Putamen (tissue), 1 donor: ENCODE measurements at regions not wholly inside any gene's neighbourhood (a gene's known extent, or its start where the extent isn't known, plus 50 kb on each side); places are given as distances from the start of the nearest gene placed in this dataset.
"Not testable (repeated sequence)": the region's sequence is repeated elsewhere in the genome, so short reads cannot be mapped to it uniquely, and the experiment has no call there.

Source experiments
- DNase-seq: peaks from one replicate; pipeline ENCODE4 v3.0.0-alpha.2; 2016; ENCODE audit warnings: low spot score

DNA sequence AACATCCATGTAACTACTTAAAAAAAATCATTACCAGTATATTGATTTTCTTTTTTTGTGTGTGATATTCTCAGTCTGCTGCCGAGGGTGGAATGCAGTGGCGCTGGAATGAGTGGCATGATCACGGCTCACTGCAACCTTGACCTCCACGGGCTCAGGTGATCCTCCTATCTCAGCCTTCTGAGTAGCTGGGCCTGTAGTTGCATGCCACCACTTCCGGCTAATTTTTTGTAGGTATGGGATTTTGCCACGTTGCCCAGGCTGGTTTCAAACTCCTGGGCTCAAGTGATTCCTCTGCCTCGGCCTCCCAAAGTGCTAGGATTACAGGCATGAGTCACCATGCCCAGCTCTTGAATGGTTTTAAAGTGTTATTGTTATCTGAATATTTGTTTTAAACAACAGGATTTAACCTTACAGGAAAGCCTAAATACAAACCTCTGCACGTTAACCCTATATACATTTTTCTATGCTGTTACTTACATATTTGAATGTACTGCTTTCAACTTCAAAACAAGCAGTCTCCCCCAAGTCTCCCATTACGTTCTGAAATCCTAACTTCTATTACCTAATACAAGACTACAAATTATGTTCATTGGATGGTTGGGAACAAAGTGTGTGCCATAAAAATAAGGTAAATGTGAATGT lies 61.7 kb downstream of the KPNA2 start:
- DNase-seq = no peak

DNA sequence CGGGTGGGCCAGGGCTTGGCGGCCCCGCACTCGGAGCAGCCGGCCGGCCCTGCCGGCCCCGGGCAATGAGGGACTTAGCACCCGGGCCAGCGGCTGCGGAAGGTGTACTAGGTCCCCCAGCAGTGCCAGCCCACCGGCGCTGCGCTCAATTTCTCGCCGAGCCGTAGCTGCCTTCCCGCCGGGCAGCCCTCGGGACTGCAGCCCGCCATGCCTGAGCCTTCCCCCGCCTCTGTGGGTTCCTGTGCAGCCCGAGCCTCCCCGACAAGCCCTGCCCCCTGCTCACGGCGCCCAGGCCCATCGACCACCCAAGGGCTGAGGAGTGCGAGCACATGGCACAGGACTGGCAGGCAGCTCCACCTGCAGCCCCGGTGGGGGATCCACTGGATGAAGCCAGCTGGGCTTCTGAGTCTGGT lies 63.8 kb downstream of the KPNA2 start:
- DNase-seq = not testable (repeated sequence)

DNA sequence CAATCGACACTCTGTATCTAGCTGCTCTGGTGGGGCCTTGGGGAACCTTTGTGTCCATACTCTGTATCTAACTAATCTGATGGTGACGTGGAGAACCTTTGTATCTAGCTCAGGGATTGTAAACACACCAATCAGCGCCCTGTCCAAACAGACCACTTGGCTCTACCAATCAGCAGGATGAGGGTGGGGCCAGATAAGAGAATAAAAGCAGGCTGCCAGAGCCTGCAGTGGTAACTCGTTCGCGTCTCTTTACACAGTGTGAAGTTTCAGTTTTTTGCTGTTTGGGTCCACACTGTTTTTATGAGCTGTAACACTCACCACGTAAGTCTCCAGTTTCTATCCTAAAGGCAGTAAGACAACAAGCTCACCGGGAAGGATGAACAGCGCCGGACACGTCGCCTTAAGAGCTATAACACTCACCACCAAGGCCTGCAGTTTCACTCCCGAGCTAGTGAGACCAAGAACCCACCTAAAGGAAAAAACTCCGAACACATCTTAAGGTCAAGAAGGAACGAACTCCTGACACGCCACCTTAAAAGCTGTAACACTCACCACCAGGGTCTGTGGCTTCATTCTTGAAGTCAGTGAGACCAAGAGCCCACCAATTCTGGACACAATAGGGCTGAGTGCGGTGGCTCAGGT lies 64.6 kb downstream of the KPNA2 start:
- no peak for DNase-seq

DNA sequence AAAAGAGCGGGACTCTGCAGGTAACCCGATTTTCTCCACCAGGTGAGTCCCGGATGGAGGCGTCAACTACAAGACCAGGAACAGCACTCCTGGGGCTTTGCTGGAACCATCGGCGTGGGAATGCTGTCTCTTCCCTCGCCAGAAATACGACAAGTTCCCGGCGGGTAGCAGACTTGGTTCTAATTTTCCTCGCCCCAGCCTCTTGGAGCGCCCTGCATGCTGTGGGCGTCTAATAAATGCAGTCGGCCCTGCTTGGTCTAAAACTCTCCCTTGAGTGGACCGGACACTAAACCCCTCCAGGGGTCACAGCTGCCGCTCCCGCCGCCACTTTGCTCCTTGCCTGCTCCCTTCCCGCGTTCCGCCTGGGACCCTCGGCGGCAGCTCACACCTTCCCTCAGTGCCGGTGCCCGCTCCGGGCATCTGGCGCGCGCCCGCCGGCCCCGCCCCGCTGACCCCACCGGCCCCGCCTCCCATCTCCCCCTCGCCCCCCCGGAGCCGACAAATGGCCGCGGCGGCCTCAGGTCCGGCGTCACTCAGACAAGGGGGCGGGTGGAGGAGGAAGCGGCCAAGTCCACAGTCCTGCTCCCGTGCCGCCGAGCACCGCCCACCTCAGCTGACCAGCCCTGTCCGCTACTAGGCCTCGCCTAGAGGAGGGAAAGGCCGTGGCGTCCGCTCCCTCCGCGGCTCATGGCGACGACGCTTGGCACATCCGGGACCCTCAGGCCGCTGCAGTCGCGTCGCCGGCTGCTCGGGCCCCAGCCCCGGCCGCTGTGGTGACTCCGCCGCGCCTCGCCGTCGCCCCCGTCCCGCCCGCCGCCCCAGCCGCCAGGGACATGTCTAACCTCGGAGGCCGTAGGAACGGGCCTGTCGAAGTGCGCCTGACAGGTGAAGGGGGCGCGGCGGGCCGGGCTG lies 65.8 kb downstream of the KPNA2 start:
- DNase-seq = peak; percentile 88

DNA sequence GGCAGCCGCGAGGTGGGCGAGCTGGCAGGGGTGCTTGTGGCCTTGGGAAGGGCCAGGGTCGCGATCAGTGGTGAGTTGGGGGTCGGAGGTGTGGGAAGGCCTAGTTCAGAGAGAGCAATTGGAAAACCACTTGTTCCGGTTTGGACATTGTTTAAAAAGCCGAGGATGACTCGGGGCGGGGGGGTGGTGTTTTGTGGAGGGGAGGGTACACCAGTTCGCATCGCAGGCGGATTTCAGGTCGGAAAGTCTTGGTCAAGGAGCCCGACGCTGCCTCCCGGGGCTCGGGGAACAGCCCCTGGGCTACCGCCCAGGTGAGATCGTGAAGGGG lies 66.4 kb downstream of the KPNA2 start:
- no peak for DNase-seq

DNA sequence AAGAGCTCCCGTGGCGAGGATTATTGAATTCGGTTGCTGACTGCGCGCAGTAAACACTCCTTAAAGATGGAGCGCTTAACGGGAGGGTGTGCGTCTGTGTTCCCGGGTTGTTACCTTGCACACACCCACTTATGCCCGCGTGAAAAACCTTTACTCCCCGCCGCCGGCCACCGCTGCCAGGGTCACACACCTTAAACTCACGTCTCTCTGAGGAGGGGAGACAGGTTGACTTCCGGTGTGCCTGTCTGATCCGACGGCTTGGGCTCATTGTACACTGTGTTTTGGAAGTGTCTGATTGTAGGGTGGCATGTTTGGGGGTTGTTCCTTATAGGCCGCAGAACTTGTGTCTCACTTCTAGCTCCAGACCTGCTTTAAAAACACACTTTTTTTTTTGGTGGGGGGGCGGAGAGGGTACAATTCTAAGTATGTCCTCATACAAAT lies 66.8 kb downstream of the KPNA2 start:
- no peak for DNase-seq

DNA sequence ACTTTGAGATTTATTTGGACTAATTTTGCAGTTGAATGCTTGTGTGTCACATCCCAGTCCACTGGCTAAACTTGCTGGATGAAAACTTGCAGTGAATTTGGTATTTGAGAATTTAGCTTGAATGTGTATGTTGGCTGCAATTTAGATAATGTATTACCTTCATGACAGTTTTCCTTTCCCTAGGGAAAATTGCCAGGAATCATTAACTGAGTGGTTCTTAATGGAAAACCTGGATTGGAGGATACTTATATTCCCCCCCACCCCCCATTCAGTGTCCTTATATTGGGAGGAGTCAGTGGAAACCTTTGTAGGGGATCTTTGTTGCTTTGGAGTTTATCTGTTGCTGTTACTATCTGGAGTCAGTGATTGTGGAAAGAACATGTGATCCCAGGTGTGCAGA lies 67.6 kb downstream of the KPNA2 start:
- no peak for DNase-seq

DNA sequence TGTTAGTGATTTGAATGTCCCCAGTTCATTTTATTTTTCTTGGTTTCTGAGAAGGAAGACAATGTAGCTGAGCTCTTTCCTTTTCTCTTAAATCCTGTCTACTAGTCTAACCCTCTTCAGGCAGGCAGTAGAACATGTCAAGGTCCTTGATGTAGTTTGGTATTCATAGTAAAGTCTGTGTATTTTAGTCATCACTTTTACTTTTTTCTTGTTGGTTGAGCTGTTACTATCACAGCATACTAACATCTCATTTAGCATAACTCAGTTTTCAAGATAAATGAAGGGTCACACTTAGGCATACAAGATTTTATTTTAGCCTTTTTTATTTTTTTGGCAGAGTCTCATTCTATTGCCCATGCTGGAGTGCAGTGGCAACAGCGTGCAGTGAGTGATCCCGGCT lies 70.5 kb downstream of the KPNA2 start:
- no peak for DNase-seq

DNA sequence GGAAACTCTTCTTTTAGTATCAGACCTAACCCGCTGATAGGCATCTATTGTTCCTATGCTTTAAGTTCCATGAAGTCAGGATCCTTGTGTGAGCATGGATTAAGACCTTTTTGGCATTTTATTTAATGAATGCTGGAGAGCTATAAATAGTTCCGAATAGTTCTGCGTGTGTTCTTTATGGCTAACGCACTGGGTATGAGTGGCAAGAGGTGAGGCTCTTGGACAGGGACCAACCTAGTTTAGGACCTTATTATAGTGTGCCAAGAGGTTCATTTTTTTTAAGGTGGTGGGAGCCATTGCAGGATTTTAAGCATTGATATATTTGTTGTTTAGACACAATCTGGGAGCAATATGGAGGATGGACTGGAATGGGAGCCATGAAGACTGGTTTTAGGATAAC lies 71.8 kb downstream of the KPNA2 start:
- DNase-seq = no peak

DNA sequence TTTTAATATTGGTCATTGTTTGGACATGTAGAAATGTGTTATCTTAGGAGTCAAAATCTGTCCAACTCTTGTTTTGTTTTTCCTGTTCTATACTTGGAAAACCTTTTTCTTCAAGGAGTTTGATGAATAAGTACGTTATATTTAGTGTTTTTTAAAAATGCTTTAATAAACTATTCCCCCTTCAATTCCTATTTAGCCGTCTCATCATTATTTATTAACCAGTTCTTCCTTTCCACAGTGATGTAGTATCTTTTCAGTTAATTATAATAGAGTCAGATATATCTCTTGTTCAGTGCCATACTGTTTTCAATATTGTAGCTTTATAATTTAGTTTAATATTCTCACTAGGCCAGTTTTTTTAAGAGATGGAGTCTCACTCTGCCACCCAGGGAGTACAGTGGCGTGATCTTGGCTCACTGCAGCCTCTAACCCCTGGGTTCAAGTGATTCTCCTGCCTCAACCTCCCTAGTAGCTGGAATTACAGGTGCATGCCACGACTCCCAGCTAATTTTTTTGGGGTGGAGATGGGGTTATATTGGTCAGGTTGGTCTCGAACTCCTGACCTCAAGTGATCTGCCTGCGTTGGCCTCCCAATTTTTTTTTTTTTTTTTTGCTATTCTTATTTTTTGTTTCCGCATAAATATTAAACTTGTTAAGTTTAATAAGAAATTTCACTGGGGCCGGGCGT lies 72.9 kb downstream of the KPNA2 start:
- DNase-seq = no peak

DNA sequence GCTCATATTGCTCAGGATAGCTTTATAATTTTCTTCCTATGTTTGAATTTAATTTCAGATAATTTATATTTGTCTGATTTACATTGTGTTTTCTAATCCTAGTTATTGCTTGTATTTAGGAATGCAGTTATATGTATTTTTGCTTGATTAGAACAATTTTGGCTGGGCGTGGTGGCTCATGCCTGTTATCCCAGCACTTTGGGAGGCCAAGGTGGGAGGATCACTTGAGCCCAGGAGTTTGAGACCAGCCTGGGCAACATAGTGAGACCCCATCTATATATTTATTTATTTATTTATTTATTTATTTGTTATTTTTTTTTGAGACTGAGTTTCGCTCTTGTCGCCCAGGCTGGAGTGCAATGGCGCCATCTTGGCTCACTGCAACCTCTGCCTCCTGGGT lies 73.9 kb downstream of the KPNA2 start:
- not testable (repeated sequence) for DNase-seq

DNA sequence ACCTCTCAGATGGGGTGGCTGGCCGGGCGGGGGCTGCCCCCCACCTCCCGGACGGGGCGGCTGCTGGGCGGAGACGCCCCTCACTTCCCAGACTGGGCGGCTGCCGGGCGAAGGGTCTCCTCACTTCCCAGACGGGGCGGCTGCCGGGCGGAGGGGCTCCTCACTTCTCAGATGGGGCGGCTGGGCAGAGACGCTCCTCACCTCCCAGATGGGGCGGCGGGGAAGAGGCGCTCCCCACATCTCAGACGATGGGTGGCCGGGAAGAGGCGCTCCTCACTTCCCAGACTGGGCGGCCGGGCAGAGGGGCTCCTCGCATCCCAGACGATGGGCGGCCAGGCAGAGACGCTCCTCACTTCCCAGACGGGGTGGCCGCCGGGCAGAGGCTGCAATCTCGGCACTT lies 80.7 kb downstream of the KPNA2 start:
- not testable (repeated sequence) for DNase-seq

DNA sequence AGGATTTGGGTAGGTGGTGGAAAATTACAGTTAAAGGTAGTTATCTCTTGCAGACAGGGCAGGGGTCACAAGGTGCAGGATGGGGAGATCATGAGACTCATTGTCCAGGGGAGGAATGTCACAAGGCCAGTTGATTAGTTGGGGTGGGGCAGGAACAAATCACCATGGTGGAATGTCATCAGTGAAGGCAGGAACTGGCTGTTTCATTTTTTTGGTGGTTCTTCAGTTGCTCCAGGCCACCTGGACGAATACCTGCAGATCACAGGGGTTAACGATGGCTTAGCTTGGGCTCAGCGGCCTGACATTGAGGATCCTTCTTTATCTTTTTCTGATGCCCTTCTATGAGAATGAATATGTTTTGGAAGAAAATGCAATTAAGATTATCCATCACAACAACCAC lies 87.1 kb downstream of the KPNA2 start:
- no peak for DNase-seq

DNA sequence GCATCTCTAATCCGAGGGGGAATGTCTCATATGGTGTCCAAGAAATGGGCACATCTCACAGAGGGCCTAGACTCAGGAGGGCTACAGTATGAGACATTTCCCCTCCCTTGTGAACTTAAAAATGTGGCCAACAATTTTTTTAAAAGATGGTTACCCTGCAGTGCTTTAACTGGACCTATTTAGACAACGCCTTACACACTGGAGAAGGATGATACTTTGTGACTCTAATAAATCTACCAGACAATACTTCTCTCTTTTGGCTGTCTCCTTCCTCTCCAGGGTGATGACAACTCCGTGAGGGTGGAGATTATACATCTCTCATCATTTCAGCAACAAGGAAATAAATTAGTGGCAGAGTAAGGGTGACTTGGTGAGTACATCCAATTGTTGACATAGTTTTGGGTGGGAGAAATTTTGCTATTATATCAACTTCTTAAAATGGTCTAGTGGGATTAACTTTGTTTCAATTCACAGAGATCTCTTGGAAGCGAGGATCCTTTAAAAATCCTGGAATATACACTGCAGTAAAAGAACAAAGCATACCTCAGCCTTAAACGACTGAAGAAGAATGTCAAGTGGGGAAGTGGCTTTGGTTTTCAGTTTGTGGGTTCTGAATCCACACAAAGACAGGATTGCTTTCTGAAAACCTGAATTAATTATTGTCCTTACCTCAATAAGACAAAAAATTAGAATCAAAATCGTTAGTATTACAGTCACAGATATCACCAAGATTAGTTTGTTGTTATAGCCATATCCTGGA lies 89.8 kb downstream of the KPNA2 start:
- no peak for DNase-seq

DNA sequence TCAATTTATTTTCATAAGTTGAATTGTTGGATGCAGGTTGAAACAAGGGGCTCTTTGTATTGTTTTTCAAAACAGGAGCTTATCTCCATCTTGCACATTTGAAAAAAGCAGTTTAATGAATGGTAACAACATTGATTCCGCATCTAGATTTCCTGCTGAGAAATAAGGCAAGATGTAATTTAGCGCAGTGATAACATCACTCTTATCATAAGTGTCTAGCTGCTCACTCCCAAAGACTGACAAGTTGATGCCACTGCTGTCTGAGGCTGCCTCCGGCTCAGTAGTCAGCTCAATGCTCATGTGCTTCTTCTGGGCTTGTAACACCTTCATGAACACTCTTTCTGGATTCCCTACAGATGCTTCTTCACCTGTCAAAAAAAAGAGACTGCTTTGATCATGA lies 92.4 kb downstream of the KPNA2 start:
- no peak for DNase-seq

DNA sequence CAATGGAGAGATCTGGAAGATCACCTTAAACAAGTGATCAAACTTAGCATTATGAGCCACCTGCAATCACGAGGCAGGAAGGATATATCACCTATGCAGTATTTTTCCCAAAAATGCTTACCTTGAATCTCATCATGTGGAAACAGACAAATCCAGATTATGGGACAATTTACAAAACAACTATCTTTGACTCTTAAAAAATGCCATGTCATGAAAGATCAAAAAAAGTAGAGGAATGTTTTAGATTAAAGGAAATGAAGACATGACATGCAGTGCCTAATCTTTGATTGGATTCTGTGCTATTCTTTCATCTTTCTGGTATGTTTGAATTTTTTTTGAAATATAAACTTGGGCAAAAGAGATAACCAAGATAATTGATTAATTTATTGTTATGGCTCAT lies 95.9 kb downstream of the KPNA2 start:
- no peak for DNase-seq

DNA sequence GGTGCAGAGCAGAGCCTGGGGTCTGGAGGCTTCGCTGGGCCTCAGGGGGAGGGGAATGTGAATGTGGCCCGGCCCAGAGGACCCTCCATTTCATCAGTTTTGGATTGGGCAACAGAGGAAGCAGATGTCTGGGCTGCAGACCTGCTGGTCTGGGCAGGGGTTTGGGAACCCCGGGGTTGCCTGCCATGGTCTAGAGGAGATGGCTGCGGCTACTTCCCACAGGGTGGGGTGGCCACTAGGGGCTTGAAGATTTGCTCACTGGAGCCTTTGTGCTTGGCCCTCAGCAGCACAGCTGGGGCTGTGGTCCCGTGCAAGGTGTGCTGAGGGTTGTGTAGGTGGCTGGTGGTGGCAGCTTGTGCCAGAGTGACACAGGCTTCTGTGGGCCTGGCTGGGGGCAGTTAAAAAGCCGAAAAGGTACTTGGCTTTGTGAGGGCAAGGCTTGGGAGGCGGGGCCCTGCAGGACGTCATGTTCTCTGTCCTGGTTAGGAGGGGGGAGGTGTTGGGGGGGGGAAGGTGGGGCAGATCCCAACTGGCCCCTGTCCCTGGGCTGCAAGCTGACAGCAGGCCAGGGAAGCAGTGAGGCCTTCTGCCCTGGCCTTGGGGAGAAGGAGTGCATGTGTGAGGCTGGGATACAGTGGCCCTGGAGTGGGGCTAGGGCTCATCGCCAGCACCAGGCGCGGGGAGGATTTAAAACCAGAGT lies 98.0 kb downstream of the KPNA2 start:
- no peak for DNase-seq

DNA sequence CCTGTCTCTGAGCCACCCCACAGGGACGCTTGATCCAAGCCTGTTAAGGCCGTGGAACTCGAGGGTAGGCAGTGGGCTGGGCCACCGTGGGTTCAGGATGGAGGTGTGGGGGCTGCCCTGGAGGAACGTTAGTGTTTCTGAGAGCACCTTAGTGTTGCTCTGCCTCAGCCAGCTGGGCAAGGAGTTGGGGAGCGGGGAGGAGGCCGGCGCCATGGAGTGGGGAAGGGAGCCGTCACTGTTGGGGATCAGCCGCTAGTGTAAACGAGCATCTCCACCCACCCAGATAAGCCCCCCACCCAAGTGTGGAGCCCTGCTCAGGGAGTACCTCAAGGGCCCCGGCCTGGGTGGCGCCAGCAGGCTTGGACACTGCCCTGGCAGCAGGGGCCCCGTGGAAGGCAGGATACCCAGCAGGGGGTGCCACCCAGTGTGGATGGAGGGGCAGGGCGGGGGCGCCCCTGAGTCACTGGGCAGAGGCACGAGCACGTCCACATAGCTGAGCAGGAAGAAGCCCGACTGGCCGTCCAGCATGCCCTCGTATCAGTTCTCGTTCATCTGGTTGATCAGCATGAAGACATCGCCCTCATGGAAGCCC lies 98.6 kb downstream of the KPNA2 start:
- no peak for DNase-seq

DNA sequence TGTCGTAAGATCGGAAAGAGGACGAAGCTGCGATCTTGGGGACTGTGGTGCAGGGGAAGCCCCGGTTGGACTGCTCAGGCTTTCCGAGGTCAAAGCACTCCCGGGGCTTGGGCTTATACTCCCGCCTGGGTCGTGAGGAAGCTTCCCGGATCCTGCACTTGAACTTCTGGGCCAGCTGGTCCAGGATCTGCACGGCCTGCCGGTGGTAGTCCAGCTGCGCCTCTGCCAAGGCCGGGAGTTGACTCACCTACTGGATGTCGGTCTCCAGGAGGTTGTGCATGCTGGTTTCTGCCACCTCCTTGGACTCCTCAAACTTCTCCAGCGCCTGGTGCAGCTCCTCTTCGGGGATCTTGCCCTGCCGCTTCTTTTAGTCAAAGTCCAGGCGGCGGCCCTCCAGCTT lies 99.2 kb downstream of the KPNA2 start:
- no peak for DNase-seq

DNA sequence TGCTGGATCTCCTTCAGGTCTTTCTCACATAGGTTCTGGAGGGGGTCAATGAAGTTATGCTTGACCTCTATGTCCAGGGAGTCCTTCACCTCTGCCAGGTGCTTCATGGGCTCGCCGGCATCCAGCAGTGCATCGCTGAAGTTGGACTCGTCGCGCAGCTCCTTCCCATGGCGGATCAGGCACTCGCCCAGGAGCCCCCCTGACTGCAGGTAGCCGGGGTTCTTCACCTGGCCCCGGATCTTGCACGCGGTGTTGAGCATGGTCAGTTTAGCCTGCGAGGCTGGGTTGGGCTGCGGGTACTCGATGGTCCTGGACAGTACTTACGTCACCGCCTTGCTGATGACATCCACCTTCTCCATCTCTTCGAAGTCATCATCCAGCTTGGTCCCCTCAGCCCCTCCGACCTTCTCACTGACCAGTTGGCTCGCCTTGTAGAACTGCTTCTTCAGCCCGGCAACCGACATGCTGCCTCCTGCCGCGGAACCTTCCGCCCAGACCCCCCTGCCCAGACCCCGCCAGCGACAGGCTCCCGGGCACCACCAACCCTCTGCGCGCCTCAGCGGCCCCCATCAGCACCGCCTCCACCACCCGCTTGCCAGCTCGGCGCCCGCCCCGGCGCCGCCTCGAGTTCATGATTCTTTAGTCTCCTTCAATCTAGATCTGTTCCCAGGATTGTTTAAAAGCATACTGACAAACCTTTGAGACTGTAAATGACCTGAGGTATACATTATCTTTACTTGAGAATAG lies 99.8 kb downstream of the KPNA2 start:
- no peak for DNase-seq
